ENCODE measurements at regions not wholly inside any gene's neighbourhood (a gene's known extent, or its start where the extent isn't known, plus 50 kb on each side); places are given as distances from the start of the nearest gene placed in this dataset.

DNA sequence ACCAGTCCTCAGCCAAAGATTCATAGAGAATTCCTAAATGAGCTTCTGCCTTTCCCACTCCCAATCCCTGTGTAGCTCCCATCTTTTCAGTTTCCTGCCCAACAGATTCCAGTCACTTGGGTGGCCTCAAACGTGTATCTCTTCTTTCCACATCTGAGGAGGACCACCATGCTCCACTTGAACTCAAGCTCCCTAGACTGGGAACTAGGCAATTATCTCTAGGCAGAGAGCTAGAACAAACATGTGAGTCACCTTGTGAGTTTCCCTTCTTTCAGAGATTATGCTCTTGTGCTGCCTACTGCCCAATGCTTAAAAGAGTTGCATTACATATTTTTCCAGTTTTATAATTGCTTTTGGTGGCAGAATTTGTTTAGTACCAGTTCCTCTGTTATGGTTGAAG, 178.0 kb downstream of the MDFIC start:
- Mint-ChIP-seq H3K4me3 (no peak overlapping the region), H3K27me3 (no peaks in the 10 kb centered on the region), H3K9me3 (no peaks in the 10 kb centered on the region), H3K36me3 (no peaks in the 10 kb centered on the region), H3K4me1 (peaks cover 7 to 17% (median 10%) of the 10 kb centered on the region in 4 donors), H3K27ac (no peak overlapping the region)
- Histone ChIP-seq H3K4me1 (ENCODE audit: insufficient read depth, low read length) (peaks cover 9% of the 10 kb centered on the region), H3K9me3 (ENCODE audit: control insufficient read depth in 1 of 2, low read length in 2 of 2) (no peaks in the 10 kb centered on the region), H3K27me3 (ENCODE audit: insufficient read depth, low read length) (no peaks in the 10 kb centered on the region), H3K4me3 (ENCODE audit: low read length in 2 of 2) (no peak overlapping the region), H3K27ac (ENCODE audit: low read depth, low read length) (no peak overlapping the region), H3K36me3 (ENCODE audit: insufficient read depth, low read length) (no peaks in the 10 kb centered on the region)
- DNase-seq: no peak
- intact Hi-C loops (cut with micrococcal nuclease): no loop called here
- ChIA-PET POLR2A (ENCODE audit: partially characterized antibody) (no interaction called here), CTCF (ENCODE audit: partially characterized antibody) (no interaction called here)

GRCh38 chr7:115097175-115097671, 175.3 kb downstream of the MDFIC start:
- H3K4me1 ChIP-seq (ENCODE audit: insufficient read depth, low read length): peaks cover 9% of the 10 kb centered on the region
- no peak for DNase-seq
- Mint-ChIP-seq H3K36me3 (no peaks in the 10 kb centered on the region), H3K27ac (no peak overlapping the region), H3K27me3 (peaks cover 0 to 3% of the 10 kb centered on the region in 2 donors), H3K9me3 (no peaks in the 10 kb centered on the region), H3K4me1 (peaks cover 7 to 17% (median 10%) of the 10 kb centered on the region in 4 donors), H3K4me3 (no peak overlapping the region)
- no peak overlapping the region for H3K27ac ChIP-seq (ENCODE audit: low read depth, low read length)
- H3K4me3 ChIP-seq (ENCODE audit: low read length in 2 of 2): no peak overlapping the region
- ChIA-PET CTCF (ENCODE audit: partially characterized antibody) (no interaction called here), POLR2A (ENCODE audit: partially characterized antibody) (no interaction called here)
- no peaks in the 10 kb centered on the region for H3K9me3 ChIP-seq (ENCODE audit: control insufficient read depth in 1 of 2, low read length in 2 of 2)
- intact Hi-C loops (cut with micrococcal nuclease): no loop called here
- no peaks in the 10 kb centered on the region for H3K36me3 ChIP-seq (ENCODE audit: insufficient read depth, low read length)
- no peaks in the 10 kb centered on the region for H3K27me3 ChIP-seq (ENCODE audit: insufficient read depth, low read length)

DNA sequence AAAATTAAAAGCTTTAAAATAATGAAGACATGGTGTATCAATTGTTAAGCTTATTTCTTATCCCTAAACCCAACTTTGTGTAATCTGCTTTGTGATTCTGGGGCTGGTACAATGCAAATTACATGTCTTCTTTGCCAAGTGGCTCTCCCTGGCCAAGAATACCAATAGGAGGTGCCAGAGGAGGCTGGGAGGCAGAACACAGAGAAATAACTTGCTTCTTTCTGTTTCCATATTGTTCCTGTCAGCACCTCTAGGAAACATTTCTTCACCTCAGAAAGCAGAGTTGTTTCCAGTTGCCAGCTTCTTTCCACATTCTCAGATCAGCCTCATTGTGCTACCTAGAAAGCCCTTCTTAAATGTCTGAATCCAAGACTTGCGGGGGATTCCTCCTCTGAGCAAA, 174.4 kb downstream of the MDFIC start:
- Histone ChIP-seq H3K27ac (ENCODE audit: low read depth, low read length) (no peak overlapping the region), H3K27me3 (ENCODE audit: insufficient read depth, low read length) (no peaks in the 10 kb centered on the region), H3K9me3 (ENCODE audit: control insufficient read depth in 1 of 2, low read length in 2 of 2) (no peaks in the 10 kb centered on the region), H3K36me3 (ENCODE audit: insufficient read depth, low read length) (no peaks in the 10 kb centered on the region), H3K4me3 (ENCODE audit: low read length in 2 of 2) (no peak overlapping the region), H3K4me1 (ENCODE audit: insufficient read depth, low read length) (peaks cover 9% of the 10 kb centered on the region)
- ChIA-PET POLR2A (ENCODE audit: partially characterized antibody) (no interaction called here), CTCF (ENCODE audit: partially characterized antibody) (no interaction called here)
- H3K27ac Mint-ChIP-seq: peak overlapping the region in 1 of 7 donors; percentile 50
- no peaks in the 10 kb centered on the region for H3K9me3 Mint-ChIP-seq
- peak overlapping the region in 1 of 8 donors; percentile 23 for H3K4me3 Mint-ChIP-seq
- H3K4me1 Mint-ChIP-seq: peaks cover 7 to 16% (median 10%) of the 10 kb centered on the region in 4 donors
- H3K36me3 Mint-ChIP-seq: no peaks in the 10 kb centered on the region
- peaks cover 0 to 3% of the 10 kb centered on the region in 2 donors for H3K27me3 Mint-ChIP-seq
- no peak for DNase-seq
- intact Hi-C loops (cut with micrococcal nuclease): no loop called here

GRCh38 chr7:115094163-115094562, 172.3 kb downstream of the MDFIC start:
- H3K36me3 Mint-ChIP-seq: no peaks in the 10 kb centered on the region
- H3K27ac Mint-ChIP-seq: no peak overlapping the region

DNA sequence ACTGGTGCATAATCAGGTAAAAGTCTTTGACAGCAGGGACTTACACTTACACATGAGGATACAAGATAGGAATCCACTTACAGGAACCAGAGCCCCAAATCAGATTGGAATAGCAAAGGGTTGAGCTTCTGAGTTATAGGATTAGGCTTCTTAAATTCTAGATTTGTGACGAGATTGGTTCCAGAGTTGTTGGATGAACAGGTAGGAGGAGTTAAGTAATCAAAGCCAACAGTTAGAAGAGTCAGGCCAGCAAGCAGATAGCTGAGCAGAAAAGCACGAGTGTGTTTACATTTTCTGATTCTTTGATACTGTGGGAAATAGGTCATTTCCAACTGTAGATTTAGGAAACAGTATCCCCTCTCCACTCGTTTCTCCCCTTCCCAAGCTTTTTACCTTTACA, 167.0 kb downstream of the MDFIC start:
- Mint-ChIP-seq H3K4me3 (no peak overlapping the region), H3K27me3 (peaks cover 0 to 1% of the 10 kb centered on the region in 2 donors), H3K9me3 (peaks cover 0 to 3% (median 0%) of the 10 kb centered on the region in 8 donors), H3K4me1 (peaks cover 0 to 4% (median 1%) of the 10 kb centered on the region in 4 donors), H3K27ac (peak overlapping the region in 1 of 7 donors; percentile 8), H3K36me3 (no peaks in the 10 kb centered on the region)
- Histone ChIP-seq H3K27me3 (ENCODE audit: insufficient read depth, low read length) (no peaks in the 10 kb centered on the region), H3K27ac (ENCODE audit: low read depth, low read length) (no peak overlapping the region), H3K9me3 (ENCODE audit: control insufficient read depth in 1 of 2, low read length in 2 of 2) (no peaks in the 10 kb centered on the region), H3K4me1 (ENCODE audit: insufficient read depth, low read length) (no peaks in the 10 kb centered on the region), H3K4me3 (ENCODE audit: low read length in 2 of 2) (no peak overlapping the region), H3K36me3 (ENCODE audit: insufficient read depth, low read length) (no peaks in the 10 kb centered on the region)
- ChIA-PET CTCF (ENCODE audit: partially characterized antibody) (no interaction called here), POLR2A (ENCODE audit: partially characterized antibody) (no interaction called here)
- intact Hi-C loops (cut with micrococcal nuclease): no loop called here
- DNase-seq: no peak

More at GRCh38 chr7:115094163-115094562, 172.3 kb downstream of the MDFIC start:
- CTCF ChIA-PET (ENCODE audit: partially characterized antibody): no interaction called here
- peaks cover 7 to 13% (median 10%) of the 10 kb centered on the region in 4 donors for H3K4me1 Mint-ChIP-seq
- intact Hi-C loops (cut with micrococcal nuclease): no loop called here
- H3K27me3 Mint-ChIP-seq: peaks cover 0 to 3% of the 10 kb centered on the region in 2 donors
- H3K9me3 ChIP-seq (ENCODE audit: control insufficient read depth in 1 of 2, low read length in 2 of 2): no peaks in the 10 kb centered on the region
- H3K27ac ChIP-seq (ENCODE audit: low read depth, low read length): no peak overlapping the region
- no peak overlapping the region for H3K4me3 ChIP-seq (ENCODE audit: low read length in 2 of 2)
- H3K4me1 ChIP-seq (ENCODE audit: insufficient read depth, low read length): peaks cover 9% of the 10 kb centered on the region
- H3K4me3 Mint-ChIP-seq: no peak overlapping the region
- DNase-seq: no peak
- POLR2A ChIA-PET (ENCODE audit: partially characterized antibody): no interaction called here
- no peaks in the 10 kb centered on the region for H3K9me3 Mint-ChIP-seq
- no peaks in the 10 kb centered on the region for H3K36me3 ChIP-seq (ENCODE audit: insufficient read depth, low read length)
- no peaks in the 10 kb centered on the region for H3K27me3 ChIP-seq (ENCODE audit: insufficient read depth, low read length)

- H3K9me3 Mint-ChIP-seq: peaks cover 0 to 5% (median 0%) of the 10 kb centered on the region in 8 donors
- ChIA-PET POLR2A (ENCODE audit: partially characterized antibody) (no interaction called here), CTCF (ENCODE audit: partially characterized antibody) (no interaction called here)
- no peak overlapping the region for H3K4me3 ChIP-seq (ENCODE audit: low read length in 2 of 2)
- H3K36me3 Mint-ChIP-seq: no peaks in the 10 kb centered on the region
- H3K27ac Mint-ChIP-seq: no peak overlapping the region
- no peaks in the 10 kb centered on the region for H3K9me3 ChIP-seq (ENCODE audit: control insufficient read depth in 1 of 2, low read length in 2 of 2)
- no peaks in the 10 kb centered on the region for H3K4me1 ChIP-seq (ENCODE audit: insufficient read depth, low read length)
- no peaks in the 10 kb centered on the region for H3K27me3 Mint-ChIP-seq
- H3K27me3 ChIP-seq (ENCODE audit: insufficient read depth, low read length): no peaks in the 10 kb centered on the region
- intact Hi-C loops (cut with micrococcal nuclease): no loop called here
- H3K4me1 Mint-ChIP-seq: peaks cover 0 to 4% (median 1%) of the 10 kb centered on the region in 4 donors
- no peak overlapping the region for H3K27ac ChIP-seq (ENCODE audit: low read depth, low read length)
- H3K36me3 ChIP-seq (ENCODE audit: insufficient read depth, low read length): no peaks in the 10 kb centered on the region
- no peak overlapping the region for H3K4me3 Mint-ChIP-seq
- DNase-seq: no peak
These were observed 165.5 kb downstream of the MDFIC start for GRCh38 chr7:115087437-115087836.

- ChIA-PET POLR2A (ENCODE audit: partially characterized antibody) (no interaction called here), CTCF (ENCODE audit: partially characterized antibody) (no interaction called here)
- no peaks in the 10 kb centered on the region for H3K9me3 ChIP-seq (ENCODE audit: control insufficient read depth in 1 of 2, low read length in 2 of 2)
- no peaks in the 10 kb centered on the region for H3K27me3 Mint-ChIP-seq
- intact Hi-C loops (cut with micrococcal nuclease): no loop called here
- no peak for DNase-seq
- peaks cover 0 to 4% (median 1%) of the 10 kb centered on the region in 4 donors for H3K4me1 Mint-ChIP-seq
- no peaks in the 10 kb centered on the region for H3K4me1 ChIP-seq (ENCODE audit: insufficient read depth, low read length)
- H3K36me3 Mint-ChIP-seq: no peaks in the 10 kb centered on the region
- no peaks in the 10 kb centered on the region for H3K36me3 ChIP-seq (ENCODE audit: insufficient read depth, low read length)
- peak overlapping the region in 1 of 7 donors; percentile 63 for H3K27ac Mint-ChIP-seq
- no peaks in the 10 kb centered on the region for H3K27me3 ChIP-seq (ENCODE audit: insufficient read depth, low read length)
- no peak overlapping the region for H3K4me3 Mint-ChIP-seq
- no peak overlapping the region for H3K27ac ChIP-seq (ENCODE audit: low read depth, low read length)
- no peak overlapping the region for H3K4me3 ChIP-seq (ENCODE audit: low read length in 2 of 2)
- H3K9me3 Mint-ChIP-seq: peaks cover 0 to 5% (median 0%) of the 10 kb centered on the region in 8 donors
These were observed 164.4 kb downstream of the MDFIC start for GRCh38 chr7:115086146-115086841.

Data from CD4-positive, alpha-beta memory T cell (primary cell).